HG02763 (cell line): ENCODE measurements at regions not wholly inside any gene's neighbourhood (a gene's known extent, or its start where the extent isn't known, plus 50 kb on each side); places are given as distances from the start of the nearest gene placed in this dataset.
A peak's percentile ranks its signal among the peaks of the same experiment; 100 is the strongest.
"Not testable (repeated sequence)": the region's sequence is repeated elsewhere in the genome, so short reads cannot be mapped to it uniquely, and the experiment has no call there.

Experiments
- ATAC-seq: cut with Tn5 transposase; IDR thresholded peaks from one replicate; pipeline ENCODE4 v1.9.1; 2021; ENCODE audit warnings: mild to moderate bottlenecking, moderate library complexity; ENCODE audit not compliant: unreplicated experiment

GRCh38 chr14:49036266-49036665 is 549.9 kb downstream of the RPS29 start:
- no peak for ATAC-seq

DNA sequence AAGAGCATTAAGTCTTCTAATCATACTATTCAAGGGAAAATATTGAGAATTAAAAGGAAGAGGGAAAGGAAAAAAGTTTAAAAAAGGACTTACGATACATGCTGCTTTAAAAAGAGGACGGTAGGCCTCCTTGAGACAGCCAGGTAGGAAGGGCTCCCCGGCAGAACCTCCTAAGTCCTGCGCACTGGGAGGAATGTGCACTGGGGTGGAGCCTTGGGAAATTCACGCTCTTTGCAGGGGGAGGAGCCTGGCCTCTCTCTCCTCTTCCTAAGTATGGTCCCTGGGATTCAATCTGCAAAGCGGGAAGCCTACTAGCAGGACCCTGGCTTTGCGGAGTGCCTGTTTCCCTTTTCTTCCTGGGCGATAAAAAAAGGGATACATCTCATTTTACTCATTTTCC is 553.0 kb downstream of the RPS29 start:
- ATAC-seq = no peak

DNA sequence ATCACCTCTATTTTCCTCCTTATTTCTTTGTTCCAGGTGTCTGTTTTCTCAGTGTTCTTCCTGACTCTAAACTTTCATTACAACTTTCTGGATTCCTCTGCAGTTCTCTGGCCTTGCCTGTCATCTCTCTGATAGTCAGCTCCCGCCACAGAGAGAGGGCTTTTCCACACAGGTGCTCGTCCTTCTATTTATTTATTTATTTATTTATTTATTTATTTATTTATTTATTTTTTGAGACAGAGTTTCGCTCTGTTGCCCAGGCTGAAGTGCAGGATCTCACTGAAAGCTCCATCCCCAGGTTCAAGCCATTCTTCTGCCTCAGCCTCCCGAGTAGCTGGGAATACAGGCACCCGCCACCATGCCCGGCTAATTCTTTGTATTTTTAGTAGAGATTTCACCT is 554.5 kb downstream of the RPS29 start:
- ATAC-seq = not testable (repeated sequence)

DNA sequence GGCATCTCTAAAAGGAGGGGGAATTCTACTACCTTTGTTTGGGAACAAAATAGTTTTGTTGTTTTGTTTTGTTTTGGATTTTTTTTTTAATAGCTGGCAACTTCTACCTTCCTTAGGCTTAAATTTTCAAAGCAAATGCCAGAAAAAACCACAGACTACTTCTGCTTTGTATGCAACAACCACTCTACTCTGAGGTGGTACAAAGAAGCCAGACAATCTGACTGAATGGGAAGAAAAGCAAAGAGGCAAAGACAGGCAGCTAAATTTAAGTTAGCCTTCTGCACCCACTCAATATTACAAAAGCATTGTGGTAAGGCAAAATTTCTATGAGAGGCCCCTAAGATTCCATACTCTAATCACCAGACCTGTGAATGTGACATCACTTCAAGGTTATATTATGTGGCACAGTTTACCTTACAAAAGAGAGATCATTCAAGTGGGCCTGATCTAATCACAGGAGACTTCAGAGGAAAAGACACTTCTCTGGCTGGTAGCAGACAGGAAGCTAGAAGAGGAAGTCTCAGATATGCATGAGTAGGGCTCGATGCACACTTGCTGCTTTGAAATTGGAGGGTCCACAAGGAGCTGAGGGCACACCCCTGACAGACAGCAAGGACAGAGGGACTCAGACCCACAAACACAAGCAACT is 566.6 kb downstream of the RPS29 start:
- ATAC-seq = peak; percentile 72

- no peak for ATAC-seq
These were observed 568.7 kb downstream of the RPS29 start for GRCh38 chr14:49017447-49017846.

- no peak for ATAC-seq
These were observed 569.8 kb downstream of the RPS29 start for GRCh38 chr14:49016381-49016780.

DNA sequence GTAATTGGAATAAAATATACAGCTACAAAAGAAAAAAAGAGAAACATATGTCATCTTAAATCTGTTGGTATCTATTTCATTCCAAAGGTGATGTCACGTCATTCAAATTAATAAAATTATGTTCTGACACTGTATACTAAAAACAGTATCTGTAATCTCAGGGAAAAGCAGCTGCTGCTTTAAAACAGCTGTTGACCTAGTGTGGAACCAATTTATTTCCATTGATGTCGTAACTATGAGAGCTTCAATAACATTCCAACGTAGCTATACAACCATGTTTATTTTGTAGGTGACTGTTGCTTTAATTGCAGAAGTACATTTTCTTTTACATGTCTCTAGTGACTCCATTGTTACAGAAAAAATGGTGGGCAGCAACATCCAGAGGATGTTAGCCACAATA is 571.7 kb downstream of the RPS29 start:
- ATAC-seq = no peak

- no peak for ATAC-seq
These were observed 577.8 kb downstream of the RPS29 start for GRCh38 chr14:49008363-49008762.

DNA sequence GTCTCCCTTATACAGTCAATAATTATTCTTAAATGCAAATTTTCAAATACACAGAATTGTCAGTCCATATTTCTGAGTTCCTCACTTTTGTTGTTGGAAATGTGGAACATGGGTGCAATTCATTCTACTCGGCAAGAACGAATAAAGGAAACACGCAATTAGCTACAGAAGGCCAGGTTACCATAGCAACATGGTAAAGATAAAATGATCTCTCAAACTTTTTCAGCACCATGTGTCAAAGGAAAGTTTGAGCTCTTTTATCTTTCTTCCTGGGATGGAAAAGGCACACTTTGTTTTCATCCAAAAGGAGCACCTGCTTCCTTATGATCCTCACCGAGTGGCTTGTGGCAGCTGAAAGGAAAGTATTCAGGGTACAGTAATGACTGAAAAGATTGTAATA is 595.0 kb downstream of the RPS29 start:
- no peak for ATAC-seq

DNA sequence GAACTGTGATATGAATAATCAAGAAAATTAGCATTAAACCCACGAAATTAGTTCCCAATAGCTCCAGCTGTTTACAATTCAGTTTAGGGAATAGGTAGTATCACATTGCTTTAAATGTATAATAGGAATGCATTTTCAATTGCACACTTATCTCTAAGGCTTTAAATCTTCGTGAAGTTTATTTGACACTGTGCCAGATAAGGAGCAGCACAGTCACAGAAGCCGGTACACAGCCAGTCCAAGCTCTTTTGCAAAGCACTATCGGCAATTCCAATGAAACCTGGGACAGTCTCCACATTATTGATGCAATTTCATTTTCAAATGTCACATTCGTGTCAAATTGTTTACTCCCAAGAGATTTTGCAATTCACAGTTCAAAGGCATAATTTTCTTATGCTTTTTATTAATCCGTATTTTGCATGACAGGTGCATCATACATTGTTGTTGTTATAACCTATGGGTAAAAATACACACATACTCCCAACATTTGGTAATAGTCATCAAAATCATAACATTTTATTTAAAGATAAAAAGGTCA is 602.8 kb downstream of the RPS29 start:
- ATAC-seq = no peak

- ATAC-seq = no peak
These were observed 611.2 kb downstream of the RPS29 start for GRCh38 chr14:48974994-48975393.

DNA sequence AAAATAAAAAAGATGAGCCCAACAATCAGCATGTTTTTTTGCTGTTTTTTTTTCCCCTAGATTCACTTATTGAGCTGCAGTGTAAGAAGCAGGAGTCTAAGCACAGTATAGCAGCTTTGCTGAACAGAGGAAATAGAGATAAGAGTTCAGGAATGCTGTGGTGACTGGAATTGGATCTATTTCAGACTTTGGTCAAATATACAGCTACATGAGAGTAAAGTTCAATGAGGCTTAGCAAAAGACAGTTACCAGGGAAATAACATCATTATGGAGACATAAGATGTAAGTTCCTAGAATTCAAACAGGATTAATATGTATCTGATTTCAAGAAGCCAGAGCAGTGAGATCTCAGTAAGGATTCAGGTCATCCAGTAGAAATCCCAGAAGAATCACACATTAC is 613.0 kb downstream of the RPS29 start:
- ATAC-seq = no peak

- no peak for ATAC-seq
These were observed 615.2 kb downstream of the RPS29 start for GRCh38 chr14:48970943-48971342.

DNA sequence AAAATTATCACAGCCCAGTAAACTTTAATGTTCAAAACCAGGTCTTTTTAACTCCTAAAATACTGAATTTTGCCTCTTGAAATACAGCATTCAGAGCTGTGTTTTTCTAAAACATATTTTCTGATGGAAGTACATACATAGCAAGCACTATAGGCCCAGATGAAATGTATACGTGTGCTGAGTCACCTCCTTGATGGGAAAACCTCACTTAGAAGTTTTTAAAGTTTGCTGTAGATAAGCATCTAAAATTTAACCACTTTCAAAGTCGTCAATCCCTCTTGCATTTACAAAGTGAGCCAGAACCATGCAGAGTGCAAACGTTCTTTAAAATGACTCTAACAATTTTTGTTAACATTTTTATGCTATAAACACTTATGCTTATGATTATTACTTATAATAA is 618.8 kb downstream of the RPS29 start:
- ATAC-seq = no peak

DNA sequence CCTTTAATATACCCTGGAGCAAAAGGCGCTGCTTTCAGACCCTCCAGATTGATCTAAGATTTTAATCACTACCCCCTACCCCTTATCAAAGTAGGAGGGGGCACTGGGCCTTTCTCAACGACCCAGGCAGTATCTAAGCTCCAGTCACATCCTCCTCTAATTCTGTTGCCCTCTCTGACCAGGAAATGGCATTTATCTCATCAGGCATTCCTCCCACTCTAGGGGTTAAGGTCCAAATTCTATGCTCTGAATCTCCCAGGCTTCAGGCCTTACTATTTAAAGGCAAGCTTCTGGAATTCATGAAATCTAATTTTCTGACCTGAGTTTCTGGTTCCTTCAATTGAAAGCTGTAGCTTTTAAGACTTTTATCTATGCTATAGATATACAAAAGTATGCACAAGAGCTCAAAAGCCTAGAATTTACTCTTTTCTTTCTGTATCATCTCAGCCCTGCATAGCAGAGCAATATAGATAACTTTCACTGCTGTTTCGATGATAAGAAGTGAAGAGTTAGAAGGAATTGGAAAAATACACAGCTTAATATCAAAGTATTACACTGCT is 622.9 kb downstream of the RPS29 start:
- ATAC-seq = no peak

DNA sequence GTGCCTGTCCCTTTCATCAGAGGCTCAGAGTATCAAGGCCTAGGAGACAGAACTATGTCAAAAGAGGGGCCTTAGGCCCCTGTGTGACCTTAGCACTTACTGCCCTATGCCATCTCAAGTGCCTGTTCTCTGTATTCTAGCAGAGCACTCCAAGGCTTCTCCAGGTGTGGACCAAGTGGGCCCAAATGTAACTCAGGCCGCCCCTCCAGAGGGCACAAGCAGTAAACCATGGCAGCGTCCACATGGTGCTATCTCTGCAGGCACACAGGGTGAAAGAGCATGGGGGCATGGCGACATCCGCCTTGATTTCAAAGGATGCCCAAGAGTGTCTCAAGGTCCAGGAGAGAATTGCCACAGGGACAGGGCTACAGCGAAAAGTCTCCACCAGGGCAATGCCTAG is 628.7 kb downstream of the RPS29 start:
- ATAC-seq = no peak

GRCh38 chr14:48955857-48956256 is 630.3 kb downstream of the RPS29 start:
- ATAC-seq = no peak

DNA sequence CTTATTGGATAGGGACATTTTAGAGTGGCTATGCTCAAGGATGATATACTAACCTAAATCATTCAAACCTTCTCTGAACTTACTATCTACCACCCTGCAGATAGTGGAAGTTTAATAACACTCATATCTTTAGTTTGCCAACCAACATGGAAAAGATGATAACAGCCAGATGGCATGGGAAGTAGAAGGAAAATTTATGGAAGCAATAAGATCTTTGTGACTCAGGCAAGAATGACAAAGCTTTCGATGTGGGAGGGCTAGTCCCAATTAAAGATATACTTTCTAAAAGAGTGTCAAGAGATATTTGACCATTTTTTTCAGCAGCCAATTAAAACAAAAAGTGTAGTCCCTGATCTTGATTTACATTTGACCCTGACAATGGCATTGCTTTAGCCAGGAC is 631.7 kb downstream of the RPS29 start:
- no peak for ATAC-seq

GRCh38 chr14:48944809-48945208 is 641.4 kb downstream of the RPS29 start:
- no peak for ATAC-seq

DNA sequence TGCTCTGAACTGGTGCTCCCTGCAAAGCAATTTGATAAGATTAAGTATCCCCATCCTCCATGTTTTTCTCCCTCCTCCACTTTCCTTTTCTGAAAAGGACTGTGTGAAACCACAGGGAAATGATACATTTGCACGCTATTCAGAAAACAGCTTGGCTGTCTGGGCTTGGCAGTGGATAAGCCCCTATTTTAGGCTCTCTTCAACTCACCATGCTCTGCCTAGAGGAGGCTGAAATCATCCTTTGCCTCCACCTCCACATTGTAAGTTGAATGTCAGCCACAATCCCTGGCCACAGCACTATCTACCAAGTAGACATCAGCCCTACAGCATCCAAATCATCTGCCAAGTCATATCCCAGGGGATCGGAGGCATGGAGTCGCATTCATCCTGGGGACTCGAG is 642.3 kb downstream of the RPS29 start:
- no peak for ATAC-seq

DNA sequence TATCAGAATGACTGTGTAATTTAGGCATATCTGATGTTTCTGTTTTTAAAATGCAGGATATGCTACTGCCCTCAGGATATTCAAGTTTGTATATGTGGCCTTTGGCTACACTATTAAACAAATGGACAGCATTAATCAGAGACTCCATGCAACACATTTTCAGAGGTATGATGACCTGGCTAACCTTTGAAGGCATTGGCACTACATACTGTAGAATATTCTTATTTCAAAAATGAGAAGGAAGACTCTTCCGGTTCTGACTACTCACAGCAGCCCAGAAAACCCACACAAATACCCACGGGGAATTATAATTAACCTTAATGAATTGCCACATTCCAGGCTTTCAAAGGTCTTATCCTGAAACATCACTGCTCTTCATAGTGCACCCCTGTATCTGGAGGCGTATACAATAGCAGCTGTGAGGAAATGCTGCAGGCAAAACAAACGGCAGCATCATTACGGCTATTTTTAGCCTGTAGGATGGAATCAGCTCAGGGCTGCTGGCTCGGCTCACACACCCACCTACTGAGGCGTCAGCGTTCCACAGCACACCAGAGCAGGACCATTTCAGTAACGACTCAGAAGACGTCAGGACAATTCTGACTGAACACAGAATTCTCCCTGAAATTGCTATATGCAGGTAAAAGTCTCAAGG is 648.5 kb downstream of the RPS29 start:
- ATAC-seq = no peak

DNA sequence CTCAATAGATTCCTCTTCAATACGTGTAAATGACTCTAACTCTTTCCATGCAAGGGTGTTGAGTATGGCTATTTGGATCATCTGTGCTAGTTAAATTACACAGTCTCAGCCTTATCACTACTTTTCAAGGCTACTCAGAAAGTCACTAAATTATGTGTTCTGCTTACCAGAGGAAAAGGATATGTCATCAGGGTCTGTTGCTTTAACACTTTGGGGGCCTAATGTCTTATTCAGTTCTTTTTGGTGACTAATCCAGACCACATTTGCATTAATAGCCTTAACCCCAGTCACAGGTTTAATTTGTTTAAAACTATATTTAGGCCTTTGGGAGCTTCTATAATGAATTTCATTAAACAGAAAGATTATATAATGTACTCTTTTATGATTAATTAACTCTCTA is 649.3 kb downstream of the RPS29 start:
- ATAC-seq = no peak
